Activated CD8-positive, alpha-beta memory T cell treated with anti-CD3 and anti-CD28 coated beads, Interleukin-2, amount 50 U/mL, for 24 hours (primary cell): ENCODE measurements at regions not wholly inside any gene's neighbourhood (a gene's known extent, or its start where the extent isn't known, plus 50 kb on each side); places are given as distances from the start of the nearest gene placed in this dataset.
"Not testable (repeated sequence)": the region's sequence is repeated elsewhere in the genome, so short reads cannot be mapped to it uniquely, and the experiment has no call there.

Source experiments
- DNase-seq: peaks from one replicate; pipeline ENCODE4 v3.0.0-alpha.2; 2020; ENCODE audit errors: extremely low read depth

DNA sequence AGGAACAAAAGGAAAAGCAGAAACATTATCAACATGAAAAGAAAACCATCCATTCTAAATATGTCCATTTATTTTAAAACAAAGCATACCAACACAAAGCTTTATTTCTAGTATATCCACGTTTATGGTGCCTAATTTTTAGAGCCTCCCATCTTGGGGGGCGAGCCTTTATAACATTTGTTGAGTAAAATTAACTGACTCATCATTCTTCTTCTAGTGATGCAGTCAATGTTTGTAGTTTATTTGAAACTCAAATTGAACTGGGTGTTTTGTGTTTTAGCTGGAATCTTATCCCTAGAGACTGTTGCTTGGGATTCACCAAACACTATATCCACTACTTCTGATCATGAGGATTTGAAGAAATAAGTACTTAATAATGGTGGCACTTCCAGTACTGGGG, 366.4 kb upstream of the NPVF start:
- no peak for DNase-seq

DNA sequence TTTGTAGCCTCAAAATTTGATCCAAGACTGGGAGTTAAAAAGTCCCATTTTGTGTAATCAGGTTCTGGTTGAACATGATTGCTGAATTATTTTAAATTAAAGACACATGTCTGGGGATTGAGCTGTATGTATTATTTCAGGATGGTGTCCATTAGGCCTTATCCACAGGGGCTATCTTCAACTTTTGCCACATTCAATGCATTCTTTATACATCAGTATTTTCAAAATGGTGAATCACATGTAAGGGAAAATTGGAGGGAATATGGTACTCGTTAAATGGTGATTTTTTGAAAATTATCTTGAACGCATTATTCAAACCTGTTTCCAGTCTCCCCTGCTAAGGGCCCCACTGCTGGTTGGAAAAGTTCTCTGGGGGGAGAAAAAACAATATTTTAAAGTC, 367.7 kb upstream of the NPVF start:
- DNase-seq: no peak

DNA sequence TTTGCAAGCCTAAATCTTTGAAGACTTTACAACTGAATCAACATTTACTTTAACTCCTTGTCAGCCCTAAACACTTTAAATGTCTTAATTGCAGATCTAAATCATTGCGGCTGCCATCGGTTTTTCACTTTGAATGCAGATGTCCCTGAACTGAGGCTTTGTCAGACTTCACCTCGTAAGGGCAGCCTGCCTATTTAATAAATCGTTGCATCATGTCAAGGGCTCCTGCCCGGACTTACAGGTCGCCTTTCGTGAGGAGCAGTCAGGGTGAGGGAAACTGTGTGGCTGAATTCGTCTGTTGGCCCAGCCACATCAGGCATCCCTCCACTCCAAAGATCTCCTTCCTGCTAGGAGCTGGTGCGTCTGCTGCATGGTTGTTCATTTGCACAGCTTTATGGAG, 368.2 kb upstream of the NPVF start:
- no peak for DNase-seq

DNA sequence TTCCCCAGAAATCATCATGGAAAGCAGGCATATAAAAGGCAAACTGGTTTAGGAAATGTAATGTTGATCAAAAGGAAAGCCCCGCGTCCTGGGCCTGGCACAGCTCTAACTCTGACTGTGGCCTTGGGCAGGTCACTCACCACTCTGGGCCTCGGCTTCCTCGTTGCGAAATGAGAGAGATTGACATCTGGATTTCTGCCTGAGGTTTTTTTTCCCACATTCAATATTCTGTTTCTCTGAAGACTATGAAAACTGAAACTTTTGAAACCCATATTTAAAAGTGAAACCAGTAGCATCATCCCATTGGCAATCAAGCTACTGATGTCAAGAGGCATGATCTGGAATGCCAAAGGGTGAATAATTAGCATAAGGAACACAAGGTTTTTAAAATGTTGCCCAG, 369.7 kb upstream of the NPVF start:
- DNase-seq: no peak

DNA sequence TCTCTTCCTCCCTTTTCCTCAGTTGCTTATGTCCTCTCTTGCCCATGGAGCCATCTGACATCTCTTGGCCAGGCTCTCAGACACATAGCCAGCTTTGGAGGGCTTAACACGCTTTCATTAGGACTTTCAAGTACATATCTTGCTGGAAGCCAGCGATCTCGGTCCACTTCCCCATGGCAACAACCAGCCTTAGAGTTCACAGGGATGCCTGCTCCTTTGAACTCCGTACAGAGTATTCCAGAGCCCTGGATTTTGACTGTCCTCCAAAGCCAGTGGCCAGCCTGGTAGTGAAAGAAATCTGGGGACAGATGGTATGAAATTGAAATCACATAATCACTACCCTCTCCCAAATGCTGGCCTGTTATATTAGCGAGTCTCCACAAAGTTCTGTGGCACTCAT, 370.5 kb upstream of the NPVF start:
- DNase-seq: no peak

DNA sequence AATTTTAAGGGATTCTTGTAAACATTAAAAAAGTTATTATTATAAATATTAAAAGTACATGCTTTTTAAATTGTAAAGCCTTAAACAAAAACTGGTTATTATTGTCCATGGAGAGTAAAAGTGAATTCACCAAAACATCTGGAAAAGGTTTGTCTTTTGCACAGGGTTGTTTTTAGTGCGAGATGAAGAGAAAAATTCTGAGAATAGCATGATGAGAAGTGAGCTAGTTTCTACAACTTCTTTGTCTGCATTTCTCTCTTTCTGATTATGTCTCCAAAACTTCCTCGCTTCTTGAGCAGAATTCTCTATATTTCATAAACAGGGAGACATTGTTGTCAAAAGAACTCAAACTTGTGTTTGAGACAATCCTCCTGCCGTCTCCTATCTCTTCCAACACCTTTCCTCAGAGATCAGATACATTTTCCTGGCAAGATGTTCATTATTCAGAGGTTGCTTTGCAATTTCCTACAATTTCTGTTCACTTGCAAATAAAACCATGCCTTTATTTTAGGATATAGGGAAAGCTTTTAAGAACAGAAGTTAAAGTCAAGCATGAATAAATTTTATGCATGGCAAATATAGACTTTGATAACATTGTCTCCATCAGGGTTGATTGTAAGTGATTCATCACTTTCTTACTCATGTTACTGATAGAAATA, 372.1 kb upstream of the NPVF start:
- no peak for DNase-seq

DNA sequence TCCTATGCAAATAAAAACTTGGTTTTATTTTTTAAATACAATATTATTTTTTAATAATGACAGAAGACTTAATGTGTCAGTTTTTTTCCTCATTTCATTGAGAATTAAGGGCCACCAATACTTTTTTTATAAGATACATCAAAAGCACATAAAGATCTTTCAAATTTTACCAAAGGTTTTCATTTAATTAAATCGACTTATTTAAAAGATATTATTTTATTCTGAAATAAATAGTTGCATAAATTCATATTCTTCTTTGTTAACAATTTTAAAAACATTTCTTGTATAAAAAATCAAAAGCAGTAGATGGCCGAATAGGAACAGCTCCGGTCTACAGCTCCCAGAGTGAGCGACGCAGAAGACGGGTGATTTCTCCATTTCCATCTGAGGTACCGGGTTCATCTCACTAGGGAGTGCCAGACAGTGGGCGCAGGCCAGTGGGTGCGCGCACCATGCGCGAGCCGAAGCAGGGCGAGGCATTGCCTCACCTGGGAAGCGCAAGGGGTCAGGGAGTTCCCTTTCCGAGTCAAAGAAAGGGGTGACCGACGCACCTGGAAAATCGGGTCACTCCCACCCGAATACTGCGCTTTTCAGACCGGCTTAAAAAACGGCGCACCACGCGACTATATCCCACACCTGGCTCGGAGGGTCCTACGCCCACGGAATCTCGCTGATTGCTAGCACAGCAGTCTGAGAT, 374.6 kb upstream of the NPVF start:
- DNase-seq: not testable (repeated sequence)

DNA sequence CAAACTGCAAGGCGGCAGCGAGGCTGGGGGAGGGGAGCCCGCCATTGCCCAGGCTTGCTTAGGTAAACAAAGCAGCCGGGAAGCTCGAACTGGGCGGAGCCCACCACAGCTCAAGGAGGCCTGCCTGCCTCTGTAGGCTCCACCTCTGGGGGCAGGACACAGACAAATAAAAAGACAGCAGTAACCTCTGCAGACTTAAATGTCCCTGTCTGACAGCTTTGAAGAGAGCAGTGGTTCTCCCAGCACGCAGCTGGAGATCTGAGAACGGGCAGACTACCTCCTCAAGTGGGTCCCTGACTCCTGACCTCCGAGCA, 375.1 kb upstream of the NPVF start:
- not testable (repeated sequence) for DNase-seq

DNA sequence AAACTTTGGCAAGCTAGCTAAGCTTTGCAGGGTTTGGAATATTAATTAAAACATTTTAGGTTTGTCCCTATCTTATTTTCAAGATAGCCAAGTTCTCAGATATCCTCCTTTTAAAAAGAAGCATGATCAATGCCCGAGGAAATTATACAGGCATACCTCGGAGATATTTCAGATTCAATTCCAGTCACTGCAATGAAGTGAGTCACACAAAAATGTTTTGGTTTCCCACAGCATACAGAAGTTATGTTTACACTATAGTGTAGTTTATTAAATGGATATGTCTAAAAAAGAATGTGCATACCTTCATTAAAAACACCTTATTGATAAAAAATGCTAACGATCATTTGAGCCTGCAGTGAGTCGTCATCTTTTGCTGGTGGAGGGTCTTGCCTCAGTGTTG, 382.9 kb upstream of the NPVF start:
- DNase-seq: no peak

DNA sequence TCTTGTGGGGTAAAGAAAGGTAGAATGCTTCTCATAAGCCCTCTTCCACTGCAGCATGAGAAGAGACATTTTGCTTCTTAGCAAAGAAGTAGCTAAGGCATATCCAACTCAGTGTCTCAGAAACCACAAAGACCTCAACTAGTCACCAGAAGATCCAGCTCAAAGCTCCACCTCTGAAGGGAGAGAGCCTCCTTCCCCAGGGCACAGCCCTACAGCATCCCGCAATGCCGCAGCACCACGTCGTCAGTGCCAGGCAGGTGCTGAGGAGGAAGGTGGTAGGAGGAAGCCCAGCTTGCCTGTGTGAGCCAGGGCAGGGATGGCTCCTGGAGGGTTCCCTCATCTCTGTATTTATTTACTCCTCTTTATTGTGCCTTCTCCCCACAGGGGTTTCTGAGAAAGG, 385.6 kb upstream of the NPVF start:
- DNase-seq: no peak

DNA sequence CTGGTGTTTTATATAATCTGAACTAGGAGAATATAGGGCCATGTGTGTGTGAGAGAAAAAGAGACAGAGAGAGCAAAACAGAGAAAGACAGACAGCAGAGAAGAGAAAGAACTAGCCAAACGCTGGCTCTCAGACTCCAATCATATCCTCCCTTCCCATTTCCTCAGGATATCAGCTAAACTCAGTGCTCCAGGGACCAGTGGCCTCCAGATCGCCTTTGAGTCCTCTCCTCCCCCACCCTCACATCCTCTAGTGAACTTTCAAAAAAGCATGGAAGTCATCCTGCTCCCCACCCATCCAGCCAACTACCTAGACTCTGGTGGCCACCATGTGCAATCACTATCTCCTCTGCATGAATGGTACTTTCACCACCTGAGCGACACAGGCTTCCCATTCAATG, 386.1 kb upstream of the NPVF start:
- no peak for DNase-seq

DNA sequence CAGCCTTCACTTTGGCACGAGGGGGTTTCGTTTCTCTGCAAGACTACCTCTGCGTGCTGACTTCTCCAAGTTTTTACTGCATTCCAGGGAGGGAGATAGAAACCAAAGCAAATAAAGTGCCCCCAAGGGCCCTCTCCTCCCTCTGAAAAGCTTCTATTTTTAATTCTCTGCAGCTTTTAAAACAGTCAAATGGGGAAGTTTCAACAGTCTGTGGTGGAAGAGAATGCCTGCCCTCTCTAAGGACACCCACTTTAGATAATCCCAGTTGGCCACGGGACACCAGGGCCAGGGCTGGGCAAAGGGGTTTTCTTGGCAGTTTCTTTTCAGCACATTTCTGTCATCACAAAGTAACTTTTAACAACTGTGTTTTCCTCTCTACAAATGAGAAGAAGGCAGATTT, 386.7 kb upstream of the NPVF start:
- DNase-seq: no peak

DNA sequence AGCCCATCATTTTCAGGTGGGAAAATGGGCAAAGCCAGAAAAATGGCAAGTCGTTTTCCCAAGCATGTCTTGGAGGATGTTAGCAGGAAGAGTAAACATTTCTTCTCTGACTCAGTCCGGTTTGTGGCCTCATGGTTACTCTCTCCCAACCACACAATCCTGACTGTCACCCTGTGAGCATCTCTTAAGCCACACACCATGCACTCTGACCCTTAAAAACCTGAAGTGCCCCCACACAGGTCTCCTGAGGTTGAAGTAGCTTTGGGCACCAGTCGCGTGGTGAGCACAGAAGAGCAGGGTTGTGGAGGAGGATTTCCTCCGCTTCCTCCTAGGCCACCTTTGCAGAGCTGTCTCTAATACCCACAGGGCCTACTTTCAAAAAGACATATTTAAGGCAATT, 387.3 kb upstream of the NPVF start:
- DNase-seq: no peak

DNA sequence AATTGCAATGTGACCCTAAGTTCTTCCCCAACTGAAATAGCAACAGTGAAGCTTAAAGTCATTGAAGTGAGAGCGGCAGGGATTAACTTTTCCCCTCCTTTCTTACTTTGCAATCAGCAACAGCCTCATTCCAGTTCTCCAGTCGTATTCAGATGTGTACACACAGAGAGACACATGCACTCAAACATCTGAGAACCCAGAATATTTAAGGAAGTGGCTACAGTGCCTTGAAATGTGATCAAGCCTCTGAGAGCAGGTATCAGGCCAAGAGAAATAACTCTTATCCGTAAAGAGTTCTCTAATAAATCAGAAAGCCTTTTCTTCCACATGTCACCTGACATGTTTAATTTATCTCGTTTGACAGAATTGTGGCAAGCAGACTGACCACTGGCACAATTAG, 388.9 kb upstream of the NPVF start:
- no peak for DNase-seq

DNA sequence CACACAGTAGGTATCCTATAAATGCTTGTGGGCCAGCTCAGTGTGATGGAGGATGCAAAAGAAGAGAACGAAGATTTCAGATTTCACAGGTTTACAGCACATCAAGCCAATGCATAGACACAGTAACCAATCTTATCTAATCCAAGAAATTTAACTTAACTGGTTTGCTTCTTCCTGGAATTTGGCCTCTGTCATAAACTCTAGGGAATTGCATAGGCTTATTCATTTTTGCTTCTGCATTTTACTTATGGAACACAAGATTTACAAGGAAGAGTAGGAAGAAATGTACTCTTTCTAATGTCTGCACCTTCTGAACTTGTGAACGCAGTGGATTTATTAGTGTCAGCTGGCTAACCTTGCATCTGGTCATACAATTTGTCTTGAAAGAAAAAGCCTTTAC, 389.4 kb upstream of the NPVF start:
- DNase-seq: no peak

DNA sequence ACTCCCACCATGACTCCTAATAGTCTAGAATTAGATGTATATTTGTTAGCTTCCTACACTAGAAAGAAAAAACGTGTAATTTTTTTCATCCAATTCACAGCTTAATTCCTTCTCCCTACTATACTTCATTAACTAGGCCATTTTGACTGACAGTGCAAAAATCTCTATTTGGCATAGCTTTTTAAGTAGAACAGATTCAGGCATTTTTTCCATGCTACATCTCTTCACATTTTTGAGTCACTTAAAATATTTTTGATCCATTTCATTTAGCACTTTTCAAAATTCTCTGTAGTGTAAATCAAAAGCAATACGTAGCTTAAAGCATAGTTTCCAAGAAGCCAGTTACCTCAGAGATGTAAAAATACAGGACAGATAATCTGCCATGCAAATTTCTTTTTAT, 391.1 kb upstream of the NPVF start:
- DNase-seq: no peak

DNA sequence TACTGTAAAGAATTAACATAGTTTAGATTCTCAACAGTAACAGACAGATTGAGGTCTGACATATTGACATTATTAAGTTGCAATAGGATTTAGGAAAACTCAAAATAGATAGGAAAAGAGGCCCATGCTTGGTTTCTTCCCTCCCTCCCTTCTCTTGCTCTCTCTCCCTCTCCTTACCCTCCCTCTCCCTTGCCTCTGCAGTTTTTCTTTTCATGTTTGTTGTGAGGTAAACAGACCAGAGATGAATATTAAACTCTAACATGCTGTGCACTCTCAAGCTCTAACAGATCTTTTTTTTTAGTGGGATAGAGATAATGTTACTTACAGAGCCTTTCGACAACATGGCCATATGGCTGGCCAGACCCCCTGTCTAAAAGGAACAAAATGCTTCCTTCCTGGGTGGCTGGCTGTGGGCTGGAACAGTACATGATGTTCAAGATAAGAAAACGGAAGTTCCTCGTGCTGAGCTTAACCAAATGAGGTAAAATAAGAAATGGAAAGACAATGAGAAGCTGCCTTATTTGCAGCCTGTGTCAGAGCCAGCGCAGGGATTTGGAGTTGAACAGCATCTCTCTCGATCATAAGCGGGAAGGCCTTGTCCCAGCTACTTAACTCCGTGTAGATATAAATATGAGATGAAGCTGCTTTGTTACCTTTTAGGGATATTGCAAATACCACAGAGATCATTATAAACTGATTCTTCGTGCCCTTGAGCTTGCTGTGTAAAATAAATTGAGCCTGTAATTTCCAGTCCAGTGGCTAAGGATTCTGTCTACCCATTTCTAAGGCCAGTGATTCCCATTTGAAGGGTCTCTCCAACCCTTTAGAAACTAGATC, 391.9 kb upstream of the NPVF start:
- no peak for DNase-seq

DNA sequence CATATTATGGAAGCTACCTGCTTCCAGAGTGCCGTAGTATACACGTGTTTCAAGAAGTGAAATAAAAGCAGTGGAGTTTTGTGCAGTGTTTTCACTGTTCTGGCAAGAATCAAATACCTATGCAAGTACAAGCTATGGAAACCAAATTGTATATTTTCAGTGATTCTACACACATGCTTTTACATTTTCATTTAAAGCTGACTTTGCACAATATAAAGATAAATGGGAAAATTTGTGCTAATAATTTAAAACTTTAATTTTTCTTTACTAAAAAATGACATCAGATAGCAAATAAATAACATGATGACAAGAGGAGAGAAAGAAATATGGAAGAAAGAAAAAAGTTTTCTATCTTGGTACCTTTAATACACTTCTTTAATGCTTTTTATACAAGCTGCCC, 393.7 kb upstream of the NPVF start:
- no peak for DNase-seq

DNA sequence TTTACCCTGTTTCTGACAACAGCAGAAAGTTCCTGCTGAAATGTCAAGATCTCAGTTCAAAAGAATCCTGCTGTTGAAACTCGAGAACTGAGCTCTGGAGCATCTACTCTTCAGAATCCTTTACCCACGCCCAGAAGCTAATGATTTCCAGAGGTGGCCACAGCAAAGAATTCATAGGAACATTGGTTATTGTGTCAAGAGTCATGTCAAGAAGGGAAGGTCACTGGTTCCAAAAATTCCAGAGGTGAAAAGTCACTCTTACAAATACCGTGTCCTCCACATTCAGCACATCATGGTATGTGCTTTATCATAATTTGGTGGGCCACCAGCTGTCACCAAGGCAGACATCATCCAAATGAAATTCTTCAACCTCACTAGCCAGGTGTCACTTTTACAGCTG, 394.4 kb upstream of the NPVF start:
- DNase-seq: no peak

DNA sequence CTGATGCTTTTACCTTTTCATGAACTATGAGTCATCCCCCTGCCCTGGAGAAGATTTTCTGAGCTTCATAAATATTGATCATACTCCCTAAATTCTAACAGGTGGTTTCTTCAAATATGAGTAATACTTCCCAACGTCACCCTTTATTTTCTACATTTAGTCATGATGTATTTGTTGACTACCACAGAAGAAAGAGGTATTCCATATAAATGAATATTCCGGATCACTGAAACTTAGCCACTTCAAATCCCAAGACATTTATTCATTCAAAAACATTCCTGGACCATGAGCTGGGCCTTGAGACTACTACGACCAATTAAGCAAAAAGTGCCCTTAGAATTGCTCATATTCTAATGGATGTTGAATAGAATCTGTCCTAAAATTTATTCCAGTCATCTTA, 395.8 kb upstream of the NPVF start:
- DNase-seq: no peak

DNA sequence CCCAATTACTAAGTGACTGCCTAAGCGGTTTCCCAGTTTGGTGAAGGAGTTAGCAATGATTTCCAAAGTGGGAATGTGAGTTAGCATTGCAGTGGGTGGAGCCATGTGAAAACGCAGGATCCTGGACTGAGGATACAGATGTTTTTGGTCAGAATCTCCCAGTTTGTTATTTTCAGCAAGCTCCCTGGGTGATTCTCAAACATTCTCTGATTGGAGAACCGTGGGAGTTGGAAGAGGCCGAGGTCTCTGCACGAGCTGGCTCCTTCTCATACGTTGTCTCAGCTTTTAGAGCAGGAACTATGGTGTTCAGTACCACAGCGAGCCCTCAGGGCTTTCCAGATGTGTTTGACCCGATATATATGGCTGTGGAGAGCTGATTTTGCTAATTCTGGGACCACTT, 396.5 kb upstream of the NPVF start:
- DNase-seq: no peak

DNA sequence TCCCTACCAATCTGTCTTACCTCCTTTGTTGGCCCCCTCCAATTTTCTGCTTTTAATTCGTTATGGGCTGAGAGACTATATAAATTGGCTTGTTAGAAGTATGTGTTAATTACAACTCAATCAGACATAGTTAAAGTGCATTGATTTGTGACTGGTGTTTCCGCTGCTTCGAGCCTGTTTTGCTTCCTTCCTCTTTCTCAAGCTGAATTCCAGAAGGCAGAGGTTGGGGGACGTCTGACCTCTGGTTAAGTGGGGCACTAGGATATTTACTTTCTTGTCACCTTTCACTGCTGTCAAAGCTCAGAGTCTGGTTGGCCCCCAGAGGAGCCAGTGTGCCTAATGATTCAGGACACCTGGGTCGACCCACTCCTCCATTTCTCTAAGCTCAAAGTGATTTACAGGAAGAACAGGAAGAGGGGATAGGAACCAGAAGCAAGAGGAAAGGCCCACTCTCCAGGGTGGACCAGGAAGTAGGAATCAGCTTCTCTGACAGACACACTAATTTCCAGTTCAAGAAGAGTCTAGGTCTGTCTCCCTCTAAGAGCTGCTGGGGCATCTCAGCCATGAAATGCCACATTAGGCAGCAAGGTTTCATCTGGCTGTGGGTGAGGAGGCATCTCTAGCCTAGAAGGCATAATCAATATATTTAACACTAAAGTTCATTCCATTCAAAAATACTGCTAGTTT, 397.2 kb upstream of the NPVF start:
- DNase-seq: no peak
